ENCODE measurements at regions not wholly inside any gene's neighbourhood (a gene's known extent, or its start where the extent isn't known, plus 50 kb on each side); places are given as distances from the start of the nearest gene placed in this dataset.

DNA sequence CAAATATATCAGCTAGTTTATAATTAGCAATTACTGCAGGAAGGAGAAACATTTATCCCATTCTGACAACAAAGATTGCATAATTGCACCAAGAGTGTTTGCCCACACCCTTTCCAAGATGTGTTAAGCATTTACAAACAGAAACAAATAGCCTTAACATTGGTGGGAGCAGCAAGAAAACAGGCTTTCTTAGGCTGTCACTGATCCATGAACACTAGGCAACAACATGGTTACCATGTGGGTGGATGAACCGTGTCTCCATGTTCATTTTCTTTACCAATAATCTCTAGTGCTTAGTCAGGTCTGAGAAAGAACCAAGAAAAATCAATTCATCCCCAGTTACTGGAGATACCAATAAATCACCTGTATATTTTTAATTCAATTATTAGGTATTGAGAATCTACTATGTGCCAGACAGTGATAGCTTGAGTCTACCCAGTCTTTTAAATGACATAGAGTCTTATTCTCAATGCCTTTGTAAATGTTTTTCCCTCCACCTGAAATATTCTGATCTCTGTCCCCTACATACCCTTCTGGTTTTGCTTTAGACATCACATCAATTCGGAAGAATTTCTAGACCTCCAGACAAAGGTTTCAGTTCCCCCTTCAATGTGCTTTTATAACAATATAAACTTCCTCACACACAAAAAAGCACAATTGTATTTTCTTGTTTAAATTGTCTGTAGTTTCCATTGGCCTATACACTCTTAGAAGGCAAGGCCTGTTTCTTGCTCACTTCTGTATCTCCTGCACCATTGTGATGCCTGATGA lies 286.6 kb downstream of the PPP1R2C start:
- no peaks in the 10 kb centered on the region for H3K9me3 ChIP-seq

DNA sequence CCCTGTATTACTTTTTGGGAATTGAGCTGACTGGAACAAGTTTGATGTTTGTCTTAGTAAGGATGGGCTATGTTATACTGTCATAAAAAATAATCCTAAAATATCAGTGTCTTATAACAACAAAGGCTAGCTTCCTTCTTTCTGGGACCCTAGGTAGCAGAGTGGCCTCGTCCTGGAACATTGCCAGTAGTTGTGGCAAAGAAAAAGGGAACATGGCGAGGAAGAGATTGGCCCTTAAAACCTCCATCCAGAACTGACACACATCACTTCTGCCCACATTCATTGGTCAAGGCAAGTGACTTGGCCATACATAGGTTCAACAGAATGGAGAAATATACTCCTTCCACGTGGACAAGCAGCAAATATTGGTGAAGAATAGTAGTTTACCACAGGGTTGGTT lies 287.9 kb downstream of the PPP1R2C start:
- intact Hi-C loops (cut with DNase I; ENCODE audit: low total_unique reads) = no loop called here
- no peak overlapping the region for H3K27ac ChIP-seq

More for the DNA sequence above, 286.6 kb downstream of the PPP1R2C start:
- DNase-seq = no peak
- intact Hi-C loops (cut with DNase I; ENCODE audit: low total_unique reads) = no loop called here
- H3K4me1 ChIP-seq = no peaks in the 10 kb centered on the region
- H3K27me3 ChIP-seq = no peaks in the 10 kb centered on the region
- no peak overlapping the region for H3K4me3 ChIP-seq
- no peaks in the 10 kb centered on the region for H3K36me3 ChIP-seq (ENCODE audit: low read depth, missing control alignments)
- TF ChIP-seq, protein P1, sequence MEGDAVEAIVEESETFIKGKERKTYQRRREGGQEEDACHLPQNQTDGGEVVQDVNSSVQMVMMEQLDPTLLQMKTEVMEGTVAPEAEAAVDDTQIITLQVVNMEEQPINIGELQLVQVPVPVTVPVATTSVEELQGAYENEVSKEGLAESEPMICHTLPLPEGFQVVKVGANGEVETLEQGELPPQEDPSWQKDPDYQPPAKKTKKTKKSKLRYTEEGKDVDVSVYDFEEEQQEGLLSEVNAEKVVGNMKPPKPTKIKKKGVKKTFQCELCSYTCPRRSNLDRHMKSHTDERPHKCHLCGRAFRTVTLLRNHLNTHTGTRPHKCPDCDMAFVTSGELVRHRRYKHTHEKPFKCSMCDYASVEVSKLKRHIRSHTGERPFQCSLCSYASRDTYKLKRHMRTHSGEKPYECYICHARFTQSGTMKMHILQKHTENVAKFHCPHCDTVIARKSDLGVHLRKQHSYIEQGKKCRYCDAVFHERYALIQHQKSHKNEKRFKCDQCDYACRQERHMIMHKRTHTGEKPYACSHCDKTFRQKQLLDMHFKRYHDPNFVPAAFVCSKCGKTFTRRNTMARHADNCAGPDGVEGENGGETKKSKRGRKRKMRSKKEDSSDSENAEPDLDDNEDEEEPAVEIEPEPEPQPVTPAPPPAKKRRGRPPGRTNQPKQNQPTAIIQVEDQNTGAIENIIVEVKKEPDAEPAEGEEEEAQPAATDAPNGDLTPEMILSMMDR (IDR thresholded peaks at IDR 0.05) = no peak
- no peak for TF ChIP-seq POLR2A (IDR thresholded peaks at IDR 0.05)
- no peak overlapping the region for H3K27ac ChIP-seq
- 87 to 88% methylated on average over 2 of the region's 2 CpGs for WGBS, 2 donors

GRCh38 chrX:42485601-42486000 lies 292.4 kb downstream of the PPP1R2C start:
- intact Hi-C loops (cut with DNase I; ENCODE audit: low total_unique reads) = no loop called here
- no peaks in the 10 kb centered on the region for H3K9me3 ChIP-seq
- no peak for DNase-seq
- WGBS, 2 donors = 18 to 37% methylated on average over 2 of the region's 2 CpGs
- TF ChIP-seq, protein P1 (IDR thresholded peaks at IDR 0.05) = no peak
- TF ChIP-seq POLR2A (IDR thresholded peaks at IDR 0.05) = no peak
- no peaks in the 10 kb centered on the region for H3K4me1 ChIP-seq
- no peak overlapping the region for H3K4me3 ChIP-seq
- H3K36me3 ChIP-seq (ENCODE audit: low read depth, missing control alignments) = no peaks in the 10 kb centered on the region
- no peaks in the 10 kb centered on the region for H3K27me3 ChIP-seq
- H3K27ac ChIP-seq = no peak overlapping the region

More for the DNA sequence above, 287.9 kb downstream of the PPP1R2C start:
- WGBS, 2 donors = 87 to 89% methylated on average over 3 of the region's 3 CpGs
- TF ChIP-seq, protein P1 (IDR thresholded peaks at IDR 0.05) = no peak
- no peak for TF ChIP-seq POLR2A (IDR thresholded peaks at IDR 0.05)
- no peaks in the 10 kb centered on the region for H3K27me3 ChIP-seq
- no peak for DNase-seq
- H3K36me3 ChIP-seq (ENCODE audit: low read depth, missing control alignments) = no peaks in the 10 kb centered on the region
- no peak overlapping the region for H3K4me3 ChIP-seq
- H3K9me3 ChIP-seq = no peaks in the 10 kb centered on the region
- H3K4me1 ChIP-seq = no peaks in the 10 kb centered on the region

- TF ChIP-seq POLR2A (IDR thresholded peaks at IDR 0.05) = no peak
- TF ChIP-seq, protein P1 (IDR thresholded peaks at IDR 0.05) = no peak
- 100% methylated on average over 1 of the region's 1 CpG for WGBS, 2 donors
- intact Hi-C loops (cut with DNase I; ENCODE audit: low total_unique reads) = no loop called here
- Histone ChIP-seq H3K27me3 (no peaks in the 10 kb centered on the region), H3K27ac (no peak overlapping the region), H3K4me3 (no peak overlapping the region), H3K4me1 (no peaks in the 10 kb centered on the region), H3K9me3 (no peaks in the 10 kb centered on the region), H3K36me3 (ENCODE audit: low read depth, missing control alignments) (no peaks in the 10 kb centered on the region)
- DNase-seq = no peak
These were observed 293.7 kb downstream of the PPP1R2C start for GRCh38 chrX:42484233-42484632.

DNA sequence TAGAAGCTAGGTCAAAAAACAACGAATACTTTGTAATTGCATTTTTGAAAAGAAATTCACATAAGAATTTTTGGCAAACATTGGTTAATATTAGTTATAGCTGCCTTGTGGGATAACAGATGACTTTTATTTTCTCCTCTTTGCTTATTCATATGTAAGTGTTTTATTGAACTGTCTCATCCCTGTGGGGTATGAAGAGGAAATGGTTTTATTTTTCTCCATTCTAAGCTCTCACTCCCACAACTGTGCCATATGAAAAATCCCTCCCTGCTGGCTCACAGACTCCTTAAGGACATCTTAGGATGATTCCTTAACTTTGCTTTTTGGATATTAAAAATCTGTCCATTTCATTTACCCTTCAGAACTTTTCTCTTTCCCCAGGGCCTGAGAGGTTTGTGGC lies 300.6 kb downstream of the PPP1R2C start:
- H3K9me3 ChIP-seq = no peaks in the 10 kb centered on the region
- H3K4me1 ChIP-seq = no peaks in the 10 kb centered on the region
- TF ChIP-seq, protein P1 (IDR thresholded peaks at IDR 0.05) = no peak
- no peak for TF ChIP-seq POLR2A (IDR thresholded peaks at IDR 0.05)
- WGBS, 2 donors = 72 to 81% methylated on average over 1 of the region's 1 CpG
- DNase-seq = no peak
- no peaks in the 10 kb centered on the region for H3K27me3 ChIP-seq
- intact Hi-C loops (cut with DNase I; ENCODE audit: low total_unique reads) = no loop called here
- H3K4me3 ChIP-seq = no peak overlapping the region
- H3K36me3 ChIP-seq (ENCODE audit: low read depth, missing control alignments) = no peaks in the 10 kb centered on the region
- H3K27ac ChIP-seq = no peak overlapping the region
